RWPE2 (cell line): ENCODE measurements at regions not wholly inside any gene's neighbourhood (a gene's known extent, or its start where the extent isn't known, plus 50 kb on each side); places are given as distances from the start of the nearest gene placed in this dataset.

Experiments
- ATAC-seq: fragments of 200-7000 bp; cut with Tn5 transposase; 3 replicates; pipeline ENCODE4 v1.9.1; 2021; ENCODE audit warnings: low read depth
- DNase-seq: peaks from one replicate; pipeline ENCODE4 v3.0.0-alpha.2; 2020; ENCODE audit warnings: low spot score
- H3K27ac ChIP-seq: fragments of 450-650 bp; 2 replicates; pipeline ENCODE4 v1.5.1; 2017; ENCODE audit warnings: mild to moderate bottlenecking; ENCODE audit not compliant: poor library complexity, severe bottlenecking
- H3K27me3 ChIP-seq: fragments of 250-450 bp; sonication (Bioruptor Pico); 2 replicates; pipeline ENCODE4 v1.5.1; 2021; ENCODE audit warnings: mild to moderate bottlenecking, moderate library complexity; ENCODE audit not compliant: insufficient read depth, poor library complexity, severe bottlenecking
- H3K36me3 ChIP-seq: fragments of 250-450 bp; sonication (Bioruptor Pico); 2 replicates; pipeline ENCODE4 v1.5.1; 2020; ENCODE audit warnings: low read depth, mild to moderate bottlenecking, moderate library complexity
- H3K4me1 ChIP-seq: fragments of 250-450 bp; sonication (Bioruptor Pico); 2 replicates; pipeline ENCODE4 v1.5.1; 2021; ENCODE audit warnings: mild to moderate bottlenecking, moderate library complexity; ENCODE audit not compliant: insufficient read depth, poor library complexity, severe bottlenecking
- H3K4me3 ChIP-seq: fragments of 250-450 bp; sonication (Bioruptor Pico); 2 replicates; pipeline ENCODE4 v1.5.1; 2021; ENCODE audit warnings: mild to moderate bottlenecking, moderate library complexity; ENCODE audit not compliant: severe bottlenecking
- H3K9me3 ChIP-seq: fragments of 250-450 bp; sonication (Bioruptor Pico); 2 replicates; pipeline ENCODE4 v1.5.1; 2021; ENCODE audit warnings: mild to moderate bottlenecking, moderate library complexity; ENCODE audit not compliant: severe bottlenecking
- CTCF ChIP-seq: fragments of 450-650 bp; IDR thresholded peaks from one replicate; pipeline ENCODE4 v1.5.1; 2017; ENCODE audit warnings: mild to moderate bottlenecking, moderate library complexity; ENCODE audit not compliant: poor library complexity, severe bottlenecking

GRCh38 chr1:80076469-80076868 lies 1069.9 kb upstream of the ADGRL4 start:
- Histone ChIP-seq H3K27ac (no peak overlapping the region), H3K9me3 (no peaks in the 10 kb centered on the region), H3K36me3 (no peaks in the 10 kb centered on the region), H3K4me1 (no peaks in the 10 kb centered on the region), H3K27me3 (no peaks in the 10 kb centered on the region), H3K4me3 (no peak overlapping the region)
- ATAC-seq, result no peak
- DNase-seq, result no peak
- no peak for TF ChIP-seq CTCF

GRCh38 chr1:80075351-80075750 lies 1068.8 kb upstream of the ADGRL4 start:
- no peak for DNase-seq

GRCh38 chr1:80072563-80072962 lies 1066.0 kb upstream of the ADGRL4 start:
- TF ChIP-seq CTCF, result no peak
- no peaks in the 10 kb centered on the region for H3K9me3 ChIP-seq
- no peaks in the 10 kb centered on the region for H3K4me1 ChIP-seq
- no peak for ATAC-seq
- no peaks in the 10 kb centered on the region for H3K36me3 ChIP-seq
- no peak overlapping the region for H3K4me3 ChIP-seq
- no peaks in the 10 kb centered on the region for H3K27me3 ChIP-seq
- no peak for DNase-seq
- no peak overlapping the region for H3K27ac ChIP-seq

More at GRCh38 chr1:80075351-80075750, 1068.8 kb upstream of the ADGRL4 start:
- no peak for TF ChIP-seq CTCF
- Histone ChIP-seq H3K27ac (no peak overlapping the region), H3K4me1 (no peaks in the 10 kb centered on the region), H3K4me3 (no peak overlapping the region), H3K27me3 (no peaks in the 10 kb centered on the region), H3K9me3 (no peaks in the 10 kb centered on the region), H3K36me3 (no peaks in the 10 kb centered on the region)
- no peak for ATAC-seq

GRCh38 chr1:80066060-80066459 lies 1059.5 kb upstream of the ADGRL4 start:
- DNase-seq, result no peak
- TF ChIP-seq CTCF, result no peak

GRCh38 chr1:80064524-80064923 lies 1058.0 kb upstream of the ADGRL4 start:
- Histone ChIP-seq H3K4me1 (no peaks in the 10 kb centered on the region), H3K9me3 (no peaks in the 10 kb centered on the region), H3K4me3 (no peak overlapping the region), H3K27me3 (no peaks in the 10 kb centered on the region), H3K36me3 (no peaks in the 10 kb centered on the region), H3K27ac (no peak overlapping the region)
- DNase-seq (no peak), ATAC-seq (peak; percentile 90)
- TF ChIP-seq CTCF, result no peak

More at GRCh38 chr1:80066060-80066459, 1059.5 kb upstream of the ADGRL4 start:
- Histone ChIP-seq H3K4me3 (no peak overlapping the region), H3K4me1 (no peaks in the 10 kb centered on the region), H3K27me3 (no peaks in the 10 kb centered on the region), H3K9me3 (no peaks in the 10 kb centered on the region), H3K36me3 (no peaks in the 10 kb centered on the region), H3K27ac (no peak overlapping the region)
- no peak for ATAC-seq
